GM23338 (cell line): ENCODE measurements at regions not wholly inside any gene's neighbourhood (a gene's known extent, or its start where the extent isn't known, plus 50 kb on each side); places are given as distances from the start of the nearest gene placed in this dataset.

Experiments
- ATAC-seq: fragments of 200-7000 bp; cut with Tn5 transposase; 3 replicates; pipeline ENCODE4 v1.9.1; 2020
- DNase-seq: peaks from one replicate; pipeline ENCODE4 v3.0.0-alpha.2; 2015; ENCODE audit warnings: low spot score
- H2AFZ ChIP-seq: fragments of 200-600 bp; sonication (generic); 2 replicates; pipeline ENCODE4 v1.8.0; 2016; ENCODE audit warnings: antibody characterized with exemption, mild to moderate bottlenecking, moderate library complexity
- H3F3A ChIP-seq: fragments of 200-600 bp; sonication (generic); replicated peaks from 2 replicates; pipeline ENCODE4 v1.8.0; 2017; ENCODE audit warnings: antibody characterized with exemption, mixed run types, low read depth
- H3K27ac ChIP-seq: fragments of 200-600 bp; sonication (generic); 2 replicates; pipeline ENCODE4 v1.6.1; 2016; ENCODE audit warnings: low read depth
- H3K27me3 ChIP-seq: fragments of 200-600 bp; sonication (generic); 2 replicates; pipeline ENCODE4 v1.8.0; 2016; ENCODE audit warnings: mild to moderate bottlenecking, mixed run types, moderate library complexity; ENCODE audit not compliant: insufficient read depth
- H3K36me3 ChIP-seq: fragments of 200-600 bp; sonication (generic); 2 replicates; pipeline ENCODE4 v1.8.0; 2016; ENCODE audit warnings: mild to moderate bottlenecking; ENCODE audit not compliant: insufficient read depth
- H3K4me1 ChIP-seq: fragments of 200-600 bp; sonication (generic); 2 replicates; pipeline ENCODE4 v1.8.0; 2016; ENCODE audit warnings: mild to moderate bottlenecking, moderate library complexity; ENCODE audit not compliant: insufficient read depth
- H3K4me2 ChIP-seq: fragments of 200-600 bp; sonication (generic); 2 replicates; pipeline ENCODE4 v1.7.1; 2017; ENCODE audit warnings: mixed run types
- H3K4me3 ChIP-seq: fragments of 200-600 bp; sonication (generic); 2 replicates; pipeline ENCODE4 v1.6.1; 2016; ENCODE audit warnings: mixed run types
- H3K79me2 ChIP-seq: fragments of 200-600 bp; sonication (generic); replicated peaks from 2 replicates; pipeline ENCODE4 v1.8.0; 2017; ENCODE audit warnings: mild to moderate bottlenecking; ENCODE audit not compliant: insufficient read depth
- H3K9me2 ChIP-seq: fragments of 200-600 bp; sonication (generic); 2 replicates; pipeline ENCODE4 v1.8.0; 2017; ENCODE audit not compliant: insufficient read depth
- H4K20me1 ChIP-seq: fragments of 200-600 bp; sonication (generic); replicated peaks from 2 replicates; pipeline ENCODE4 v1.8.0; 2017; ENCODE audit warnings: mild to moderate bottlenecking; ENCODE audit not compliant: insufficient read depth
- H3K27ac Mint-ChIP-seq: 2 replicates; pipeline ENCODE4 v1.8.0; 2020; ENCODE audit warnings: inconsistent platforms, mild to moderate bottlenecking, moderate library complexity, mixed read lengths
- H3K27me3 Mint-ChIP-seq: 3 replicates; pipeline ENCODE4 v1.8.0; 2022; ENCODE audit warnings: low read depth, mild to moderate bottlenecking, moderate library complexity, mixed read lengths, inconsistent platforms; ENCODE audit not compliant: insufficient read depth, poor library complexity
- H3K36me3 Mint-ChIP-seq: 3 replicates; pipeline ENCODE4 v1.8.0; 2021; ENCODE audit warnings: low read depth, mild to moderate bottlenecking, inconsistent platforms, moderate library complexity, mixed read lengths
- H3K4me1 Mint-ChIP-seq: 3 replicates; pipeline ENCODE4 v1.8.0; 2020; ENCODE audit warnings: mild to moderate bottlenecking, inconsistent platforms, mixed read lengths
- H3K4me3 Mint-ChIP-seq: 3 replicates; pipeline ENCODE4 v1.8.0; 2021; ENCODE audit warnings: moderate library complexity, mild to moderate bottlenecking, inconsistent platforms, mixed read lengths
- H3K9me3 Mint-ChIP-seq: 3 replicates; pipeline ENCODE4 v1.8.0; 2020; ENCODE audit warnings: moderate library complexity, mild to moderate bottlenecking, inconsistent platforms, mixed read lengths
- CTCF ChIP-seq, 2 experiments: fragments of 200-600 bp in 1 of 2; sonication (generic) in 1 of 2; conservative IDR thresholded peaks; 2 replicates each; pipeline versions ENCODE4 v1.5.1 to v1.6.1; 2016 to 2017; ENCODE audit warnings: antibody characterized with exemption in 2 of 2, low read depth in 2 of 2, mild to moderate bottlenecking in 2 of 2, moderate library complexity in 1 of 2
- EZH2 ChIP-seq: fragments of 200-600 bp; sonication (generic); IDR thresholded peaks from one replicate; pipeline ENCODE4 v1.8.0; 2017; ENCODE audit warnings: antibody characterized with exemption, mild to moderate bottlenecking, low read depth; ENCODE audit not compliant: unreplicated experiment
- JUNB ChIP-seq: IDR thresholded peaks from one replicate; pipeline ENCODE4 v1.6.1; 2016; ENCODE audit warnings: antibody characterized with exemption; ENCODE audit not compliant: unreplicated experiment
- NANOG ChIP-seq: IDR thresholded peaks from 2 replicates; pipeline ENCODE4 v1.6.1; 2016; ENCODE audit warnings: antibody characterized with exemption, borderline replicate concordance
- POLR2AphosphoS5 ChIP-seq: IDR thresholded peaks from 2 replicates; pipeline ENCODE4 v1.6.1; 2016; ENCODE audit warnings: antibody characterized with exemption, low read depth
- STAT1 ChIP-seq: IDR thresholded peaks from one replicate; pipeline ENCODE4 v1.6.1; 2016; ENCODE audit warnings: antibody characterized with exemption; ENCODE audit not compliant: unreplicated experiment
- ZNF114 ChIP-seq: fragments of 250-450 bp; sonication (Bioruptor Pico); IDR thresholded peaks from 2 replicates; pipeline ENCODE4 v1.5.0; 2020; ENCODE audit warnings: mild to moderate bottlenecking, moderate library complexity
- ZNF462 ChIP-seq: fragments of 250-450 bp; sonication (Bioruptor Pico); IDR thresholded peaks from 2 replicates; pipeline ENCODE4 v1.5.0; 2020; ENCODE audit warnings: mild to moderate bottlenecking, moderate library complexity

GRCh38 chr2:126976721-126977328 is 78.1 kb downstream of the TEX51 start (continued):
- TF ChIP-seq EZH2 (no peak), ZNF462 (CRISPR knock-in tag) (no peak), JUNB (no peak)

- ATAC-seq (no peak), DNase-seq (no peak)
- no peaks in the 10 kb centered on the region for H3K4me1 ChIP-seq
- Mint-ChIP-seq H3K9me3 (no peaks in the 10 kb centered on the region; the same call in 2 of the 3 replicates), H3K36me3 (no peaks in the 10 kb centered on the region), H3K4me3 (no peak overlapping the region), H3K27me3 (peaks cover 2% of the 10 kb centered on the region), H3K4me1 (peaks cover 5% of the 10 kb centered on the region; the same call in 2 of the 3 replicates), H3K27ac (no peak overlapping the region)
- H3K27ac ChIP-seq = no peak overlapping the region
- no peak overlapping the region for H3K4me2 ChIP-seq
- no peaks in the 10 kb centered on the region for H3K27me3 ChIP-seq
- no peak overlapping the region for H2AFZ ChIP-seq
- H3K79me2 ChIP-seq = no peaks in the 10 kb centered on the region
- no peaks in the 10 kb centered on the region for H3K9me2 ChIP-seq
- H4K20me1 ChIP-seq = no peaks in the 10 kb centered on the region
- no peaks in the 10 kb centered on the region for H3K36me3 ChIP-seq
- H3K4me3 ChIP-seq = no peak overlapping the region
- no peaks in the 10 kb centered on the region for H3F3A ChIP-seq
- no peak for TF ChIP-seq STAT1
- TF ChIP-seq ZNF462 (CRISPR knock-in tag) = no peak
- TF ChIP-seq ZNF114 (CRISPR knock-in tag) = no peak
- TF ChIP-seq CTCF (conservative IDR thresholded peaks at IDR 0.05; ENCODE audit: low read depth in 2 of 2) = no peak
- TF ChIP-seq EZH2 = no peak
- TF ChIP-seq POLR2AphosphoS5 = no peak
- no peak for TF ChIP-seq NANOG
Observed at GRCh38 chr2:126978333-126978732, 79.6 kb downstream of the TEX51 start.
